ENCODE measurements at regions not wholly inside any gene's neighbourhood (a gene's known extent, or its start where the extent isn't known, plus 50 kb on each side); places are given as distances from the start of the nearest gene placed in this dataset.

- Mint-ChIP-seq H3K9me3 (peaks cover 3 to 8% (median 6%) of the 10 kb centered on the region in 7 donors), H3K27me3 (ENCODE audit: low read depth in 3 of 3) (peaks cover 6 to 16% (median 11%) of the 10 kb centered on the region in 3 donors), H3K36me3 (peaks cover 0 to 6% of the 10 kb centered on the region in 2 donors), H3K27ac (peak overlapping the region in 4 of 7 donors; percentile 2 to 56 (median 21)), H3K4me3 (no peak overlapping the region), H3K4me1 (peaks cover 45% of the 10 kb centered on the region)
- no peaks in the 10 kb centered on the region for H3K79me2 ChIP-seq (ENCODE audit: insufficient read depth, low read length)
- H3K4me2 ChIP-seq (replicated peaks; ENCODE audit: extremely low read depth, low read length, poor library complexity, severe bottlenecking): no peak overlapping the region
- no peaks in the 10 kb centered on the region for H4K20me1 ChIP-seq (ENCODE audit: insufficient read depth, low read length)
- no peak overlapping the region for H3K4me3 ChIP-seq (replicated peaks in 1 of 3; ENCODE audit: low read depth in 2 of 3, low read length in 3 of 3)
- no peak for DNase-seq
- H3K36me3 ChIP-seq (replicated peaks in 1 of 2; ENCODE audit: control insufficient read depth in 1 of 2, insufficient read depth in 2 of 2, low read length in 2 of 2): no peaks in the 10 kb centered on the region
- peak overlapping the region; percentile 59 for H2AFZ ChIP-seq (ENCODE audit: insufficient read depth, low read depth, low read length, poor library complexity, severe bottlenecking)
- intact Hi-C loops (cut with micrococcal nuclease): loop anchor here in 1 of 2 donors (10.0 kb wide), 1 partner anchor 199 kb away; no protein-coding TSS in a partner anchor
- no peak overlapping the region for H3K27ac ChIP-seq (ENCODE audit: low read depth in 1 of 2, low read length in 2 of 2)
- H3K9me3 ChIP-seq (replicated peaks in 1 of 2; ENCODE audit: control insufficient read depth in 1 of 2, insufficient read depth in 1 of 2, low read length in 2 of 2): no peaks in the 10 kb centered on the region
- TF ChIP-seq CTCF (IDR thresholded peaks at IDR 0.05): no peak
- peaks cover 6 to 7% of the 10 kb centered on the region in 2 donors for H3K27me3 ChIP-seq (ENCODE audit: control insufficient read depth in 2 of 2, insufficient read depth in 2 of 2, low read length in 2 of 2)
- H3K9ac ChIP-seq (ENCODE audit: insufficient read depth, low read length, poor library complexity, severe bottlenecking): no peak overlapping the region
- peaks cover 33 to 43% of the 10 kb centered on the region in 2 donors for H3K4me1 ChIP-seq (ENCODE audit: control insufficient read depth in 1 of 2, insufficient read depth in 2 of 2, low read length in 2 of 2)
Observed at GRCh38 chr3:160124224-160124623, 101.0 kb upstream of the C3orf80 start.

GRCh38 chr3:160125258-160125657 lies 100.0 kb upstream of the C3orf80 start:
- Histone ChIP-seq H3K4me1 (ENCODE audit: control insufficient read depth in 1 of 2, insufficient read depth in 2 of 2, low read length in 2 of 2) (peaks cover 43 to 53% of the 10 kb centered on the region in 2 donors), H3K9me3 (replicated peaks in 1 of 2; ENCODE audit: control insufficient read depth in 1 of 2, insufficient read depth in 1 of 2, low read length in 2 of 2) (no peaks in the 10 kb centered on the region), H4K20me1 (ENCODE audit: insufficient read depth, low read length) (no peaks in the 10 kb centered on the region), H3K27me3 (ENCODE audit: control insufficient read depth in 2 of 2, insufficient read depth in 2 of 2, low read length in 2 of 2) (peaks cover 6 to 7% of the 10 kb centered on the region in 2 donors), H3K4me2 (replicated peaks; ENCODE audit: extremely low read depth, low read length, poor library complexity, severe bottlenecking) (peak overlapping the region; percentile 3), H2AFZ (ENCODE audit: insufficient read depth, low read depth, low read length, poor library complexity, severe bottlenecking) (no peak overlapping the region), H3K27ac (ENCODE audit: low read depth in 1 of 2, low read length in 2 of 2) (no peak overlapping the region), H3K9ac (ENCODE audit: insufficient read depth, low read length, poor library complexity, severe bottlenecking) (no peak overlapping the region), H3K4me3 (replicated peaks in 1 of 3; ENCODE audit: low read depth in 2 of 3, low read length in 3 of 3) (no peak overlapping the region), H3K36me3 (replicated peaks in 1 of 2; ENCODE audit: control insufficient read depth in 1 of 2, insufficient read depth in 2 of 2, low read length in 2 of 2) (no peaks in the 10 kb centered on the region), H3K79me2 (ENCODE audit: insufficient read depth, low read length) (no peaks in the 10 kb centered on the region)
- Mint-ChIP-seq H3K27me3 (ENCODE audit: low read depth in 3 of 3) (peaks cover 6 to 16% (median 11%) of the 10 kb centered on the region in 3 donors), H3K4me3 (no peak overlapping the region), H3K36me3 (peaks cover 0 to 6% of the 10 kb centered on the region in 2 donors), H3K4me1 (peaks cover 55% of the 10 kb centered on the region), H3K27ac (peak overlapping the region; percentile 47 to 89 (median 73)), H3K9me3 (peaks cover 2 to 6% (median 3%) of the 10 kb centered on the region in 7 donors)
- no CpG with 5 or more reads among the region's 2 CpGs for WGBS (ENCODE audit: insufficient coverage)
- TF ChIP-seq CTCF (IDR thresholded peaks at IDR 0.05): no peak
- intact Hi-C loops (cut with micrococcal nuclease): loop anchor here in 1 of 2 donors (10.0 kb wide), 1 partner anchor 200 kb away; no protein-coding TSS in a partner anchor
- peak; percentile 27 to 76 (median 61) for DNase-seq
